ENCODE measurements at regions not wholly inside any gene's neighbourhood (a gene's known extent, or its start where the extent isn't known, plus 50 kb on each side); places are given as distances from the start of the nearest gene placed in this dataset.

- DNase-seq, result no peak
Measured at GRCh38 chrX:45352611-45353010, 151.9 kb upstream of the DIPK2B start.

- no peak for DNase-seq
Measured at GRCh38 chrX:45351478-45351877, 150.8 kb upstream of the DIPK2B start.

- no peak for DNase-seq
Measured at GRCh38 chrX:45348296-45348695, 147.6 kb upstream of the DIPK2B start.

GRCh38 chrX:45347877-45348276, 147.2 kb upstream of the DIPK2B start:
- DNase-seq, result no peak

- DNase-seq, result no peak
Measured at GRCh38 chrX:45344594-45344993, 143.9 kb upstream of the DIPK2B start.

- DNase-seq, result no peak
Measured at GRCh38 chrX:45329217-45329616, 128.5 kb upstream of the DIPK2B start.

- no peak for DNase-seq
Measured at GRCh38 chrX:45324941-45325340, 124.3 kb upstream of the DIPK2B start.

- DNase-seq, result no peak
Measured at GRCh38 chrX:45323387-45323786, 122.7 kb upstream of the DIPK2B start.

GRCh38 chrX:45322820-45323219, 122.1 kb upstream of the DIPK2B start:
- no peak for DNase-seq

- peak; percentile 47 for DNase-seq
Measured at GRCh38 chrX:45322382-45322781, 121.7 kb upstream of the DIPK2B start.

GRCh38 chrX:45320191-45320590, 119.5 kb upstream of the DIPK2B start:
- DNase-seq, result no peak

- DNase-seq, result no peak
Measured at GRCh38 chrX:45309801-45310200, 109.1 kb upstream of the DIPK2B start.

- DNase-seq, result no peak
Measured at GRCh38 chrX:45309096-45309495, 108.4 kb upstream of the DIPK2B start.

- DNase-seq, result no peak
Measured at GRCh38 chrX:45306794-45307193, 106.1 kb upstream of the DIPK2B start.

GRCh38 chrX:45300638-45301037, 100.0 kb upstream of the DIPK2B start:
- DNase-seq, result no peak

- DNase-seq, result no peak
Measured at GRCh38 chrX:45295259-45295986, 94.7 kb upstream of the DIPK2B start.

GRCh38 chrX:45274576-45274975, 73.9 kb upstream of the DIPK2B start:
- no peak for DNase-seq

GRCh38 chrX:45267007-45267406, 66.3 kb upstream of the DIPK2B start:
- no peak for DNase-seq

- DNase-seq, result no peak
Measured at GRCh38 chrX:45266456-45266855, 65.8 kb upstream of the DIPK2B start.

GRCh38 chrX:45264865-45265264, 64.2 kb upstream of the DIPK2B start:
- DNase-seq, result no peak

GRCh38 chrX:45261471-45261870, 60.8 kb upstream of the DIPK2B start:
- no peak for DNase-seq

GRCh38 chrX:45261005-45261404, 60.3 kb upstream of the DIPK2B start:
- no peak for DNase-seq

- no peak for DNase-seq
Measured at GRCh38 chrX:45258731-45259402, 58.2 kb upstream of the DIPK2B start.

Data from suppressor macrophage treated with lipopolysaccharide for 4 hours (primary cell).